ENCODE measurements at regions not wholly inside any gene's neighbourhood (a gene's known extent, or its start where the extent isn't known, plus 50 kb on each side); places are given as distances from the start of the nearest gene placed in this dataset.

DNA sequence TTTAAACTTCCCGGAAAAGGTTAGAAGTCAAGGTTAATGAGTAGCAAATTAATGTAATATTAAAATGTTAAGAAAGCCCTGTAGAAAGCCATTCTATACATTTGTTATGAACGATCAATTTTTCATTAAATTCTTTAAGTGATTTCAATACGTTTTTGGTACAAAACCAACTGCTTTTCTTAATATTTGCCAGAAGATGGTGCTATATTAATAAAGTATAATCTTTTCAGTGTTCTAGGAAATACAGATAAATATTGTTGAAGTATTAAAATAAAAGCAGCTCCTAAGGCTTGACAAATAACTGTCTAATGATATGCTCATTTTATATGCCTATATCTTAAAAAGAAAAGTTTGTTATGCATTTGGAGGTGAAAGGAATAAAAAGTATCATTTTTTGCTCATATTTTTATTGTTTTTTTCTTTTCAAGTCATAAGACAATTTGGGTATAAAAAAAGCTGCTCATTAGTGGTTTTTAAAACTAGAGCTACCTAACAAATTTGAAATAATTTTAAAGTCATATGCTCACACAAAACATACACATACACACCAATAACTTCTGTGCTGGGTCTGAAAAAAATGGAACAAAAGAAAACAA lies 130.3 kb upstream of the POT1 start:
- H3K9me3 ChIP-seq (ENCODE audit: low read depth), result no peaks in the 10 kb centered on the region
- H3K27me3 ChIP-seq, result no peaks in the 10 kb centered on the region
- H4K20me1 ChIP-seq (ENCODE audit: insufficient read depth, poor library complexity, severe bottlenecking), result no peaks in the 10 kb centered on the region
- no peak overlapping the region for H3K4me3 ChIP-seq
- H3K79me2 ChIP-seq, result no peaks in the 10 kb centered on the region
- H3K4me2 ChIP-seq, result no peak overlapping the region
- H3K4me1 ChIP-seq (ENCODE audit: insufficient read depth), result peaks cover 20% of the 10 kb centered on the region
- no peak overlapping the region for H3K27ac ChIP-seq
- H3K9me2 ChIP-seq (replicated peaks; ENCODE audit: insufficient read depth), result no peaks in the 10 kb centered on the region
- no peak overlapping the region for H2AFZ ChIP-seq
- no peak for DNase-seq (ENCODE audit: low spot score)
- H3K36me3 ChIP-seq (replicated peaks; ENCODE audit: insufficient read depth, low read depth), result no peaks in the 10 kb centered on the region
- TF ChIP-seq EZH2 (IDR thresholded peaks at IDR 0.05; ENCODE audit: borderline replicate concordance), result no peak
- TF ChIP-seq, protein P1, sequence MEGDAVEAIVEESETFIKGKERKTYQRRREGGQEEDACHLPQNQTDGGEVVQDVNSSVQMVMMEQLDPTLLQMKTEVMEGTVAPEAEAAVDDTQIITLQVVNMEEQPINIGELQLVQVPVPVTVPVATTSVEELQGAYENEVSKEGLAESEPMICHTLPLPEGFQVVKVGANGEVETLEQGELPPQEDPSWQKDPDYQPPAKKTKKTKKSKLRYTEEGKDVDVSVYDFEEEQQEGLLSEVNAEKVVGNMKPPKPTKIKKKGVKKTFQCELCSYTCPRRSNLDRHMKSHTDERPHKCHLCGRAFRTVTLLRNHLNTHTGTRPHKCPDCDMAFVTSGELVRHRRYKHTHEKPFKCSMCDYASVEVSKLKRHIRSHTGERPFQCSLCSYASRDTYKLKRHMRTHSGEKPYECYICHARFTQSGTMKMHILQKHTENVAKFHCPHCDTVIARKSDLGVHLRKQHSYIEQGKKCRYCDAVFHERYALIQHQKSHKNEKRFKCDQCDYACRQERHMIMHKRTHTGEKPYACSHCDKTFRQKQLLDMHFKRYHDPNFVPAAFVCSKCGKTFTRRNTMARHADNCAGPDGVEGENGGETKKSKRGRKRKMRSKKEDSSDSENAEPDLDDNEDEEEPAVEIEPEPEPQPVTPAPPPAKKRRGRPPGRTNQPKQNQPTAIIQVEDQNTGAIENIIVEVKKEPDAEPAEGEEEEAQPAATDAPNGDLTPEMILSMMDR (IDR thresholded peaks at IDR 0.05; ENCODE audit: poor library complexity), result peak; percentile 70
- 48% methylated on average over 3 of the region's 3 CpGs for WGBS (ENCODE audit: low lambda C conversion rate, missing lambda C conversion rate)

DNA sequence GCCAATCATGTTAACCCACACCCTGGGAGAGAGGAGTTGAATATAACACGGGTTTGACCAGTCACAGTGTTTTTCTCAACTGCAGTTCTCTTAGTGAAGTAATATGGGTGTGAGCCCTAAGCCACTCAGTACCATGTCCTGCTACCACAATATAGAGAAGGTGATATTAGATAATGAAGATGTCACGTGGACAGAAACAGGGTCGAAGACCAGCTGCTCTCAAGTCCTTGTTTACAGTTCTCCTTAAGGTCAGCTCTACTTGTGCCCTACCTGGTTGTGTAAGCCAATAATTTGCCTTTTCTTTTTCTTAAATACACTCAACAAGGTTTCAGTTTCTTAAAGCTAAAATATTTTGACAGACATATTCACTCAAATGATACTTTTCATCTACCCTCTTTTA lies 128.3 kb upstream of the POT1 start:
- peak; percentile 11 for DNase-seq (ENCODE audit: low spot score)
- WGBS (ENCODE audit: low lambda C conversion rate, missing lambda C conversion rate), result 51% methylated on average over 3 of the region's 3 CpGs

DNA sequence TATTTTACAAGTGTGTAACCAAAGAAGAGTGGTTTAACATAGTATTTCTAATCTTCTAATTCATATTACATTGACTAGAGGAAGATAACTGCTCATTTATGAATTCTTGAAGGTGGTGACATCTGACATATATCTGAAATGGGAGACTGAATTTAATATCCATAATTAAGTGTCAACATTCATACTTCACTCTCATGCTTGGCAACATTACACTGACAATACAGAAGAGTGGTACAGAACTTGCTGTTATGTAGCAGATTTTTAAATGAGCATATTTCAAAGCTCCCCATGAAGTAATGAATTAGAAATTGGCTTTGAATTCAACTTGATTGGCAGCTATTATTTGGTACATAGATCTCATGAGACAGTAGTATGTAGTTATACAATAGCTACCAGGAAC lies 125.8 kb upstream of the POT1 start:
- H3K79me2 ChIP-seq, result no peaks in the 10 kb centered on the region
- H3K9me2 ChIP-seq (replicated peaks; ENCODE audit: insufficient read depth), result no peaks in the 10 kb centered on the region
- no peaks in the 10 kb centered on the region for H3K9me3 ChIP-seq (ENCODE audit: low read depth)
- H3K27me3 ChIP-seq, result no peaks in the 10 kb centered on the region
- H3K4me2 ChIP-seq, result no peak overlapping the region
- H2AFZ ChIP-seq, result no peak overlapping the region
- no peaks in the 10 kb centered on the region for H4K20me1 ChIP-seq (ENCODE audit: insufficient read depth, poor library complexity, severe bottlenecking)
- H3K36me3 ChIP-seq (replicated peaks; ENCODE audit: insufficient read depth, low read depth), result no peaks in the 10 kb centered on the region
- H3K27ac ChIP-seq, result no peak overlapping the region
- DNase-seq (ENCODE audit: low spot score), result no peak
- peaks cover 3% of the 10 kb centered on the region for H3K4me1 ChIP-seq (ENCODE audit: insufficient read depth)
- H3K4me3 ChIP-seq, result no peak overlapping the region
- TF ChIP-seq, protein P1 (IDR thresholded peaks at IDR 0.05; ENCODE audit: poor library complexity), result no peak
- TF ChIP-seq EZH2phosphoT487 (IDR thresholded peaks at IDR 0.05; ENCODE audit: low read depth, severe bottlenecking, unreplicated experiment), result no peak
- no peak for TF ChIP-seq EZH2 (IDR thresholded peaks at IDR 0.05; ENCODE audit: borderline replicate concordance)

More for the DNA sequence above, 128.3 kb upstream of the POT1 start:
- H3K4me1 ChIP-seq (ENCODE audit: insufficient read depth), result peaks cover 20% of the 10 kb centered on the region
- H4K20me1 ChIP-seq (ENCODE audit: insufficient read depth, poor library complexity, severe bottlenecking), result no peaks in the 10 kb centered on the region
- H3K36me3 ChIP-seq (replicated peaks; ENCODE audit: insufficient read depth, low read depth), result no peaks in the 10 kb centered on the region
- H3K27me3 ChIP-seq, result no peaks in the 10 kb centered on the region
- no peaks in the 10 kb centered on the region for H3K9me3 ChIP-seq (ENCODE audit: low read depth)
- H2AFZ ChIP-seq, result no peak overlapping the region
- no peaks in the 10 kb centered on the region for H3K9me2 ChIP-seq (replicated peaks; ENCODE audit: insufficient read depth)
- TF ChIP-seq EZH2phosphoT487 (IDR thresholded peaks at IDR 0.05; ENCODE audit: low read depth, severe bottlenecking, unreplicated experiment) (no peak), EZH2 (IDR thresholded peaks at IDR 0.05; ENCODE audit: borderline replicate concordance) (no peak)
- TF ChIP-seq, protein P1 (IDR thresholded peaks at IDR 0.05; ENCODE audit: poor library complexity), result no peak
- H3K4me2 ChIP-seq, result peak overlapping the region; percentile 22
- H3K27ac ChIP-seq, result no peak overlapping the region
- H3K4me3 ChIP-seq, result no peak overlapping the region
- no peaks in the 10 kb centered on the region for H3K79me2 ChIP-seq

DNA sequence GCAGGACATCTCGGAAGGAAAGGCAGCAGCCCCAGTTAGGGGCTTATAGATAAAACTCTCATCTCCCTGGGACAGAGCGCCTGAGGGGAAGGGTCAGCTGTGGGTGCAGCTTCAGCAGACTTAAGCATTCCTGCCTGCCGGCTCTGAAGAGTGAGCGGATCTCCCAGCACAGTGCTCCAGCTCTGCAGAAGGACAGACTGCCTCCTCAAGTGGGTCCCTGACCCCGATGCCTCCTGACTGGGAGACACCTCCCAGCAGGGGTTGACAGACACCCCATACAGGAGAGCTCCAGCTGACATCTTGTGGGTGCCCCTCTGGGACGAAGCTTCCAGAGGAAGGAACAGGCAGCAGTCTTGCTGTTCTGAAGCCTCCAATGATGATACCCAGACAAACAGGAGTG lies 117.1 kb upstream of the POT1 start:
- H3K27ac ChIP-seq, result no peak overlapping the region
- no peaks in the 10 kb centered on the region for H3K9me2 ChIP-seq (replicated peaks; ENCODE audit: insufficient read depth)
- H3K4me3 ChIP-seq, result no peak overlapping the region
- H3K27me3 ChIP-seq, result no peaks in the 10 kb centered on the region
- TF ChIP-seq EZH2phosphoT487 (IDR thresholded peaks at IDR 0.05; ENCODE audit: low read depth, severe bottlenecking, unreplicated experiment) (no peak), EZH2 (IDR thresholded peaks at IDR 0.05; ENCODE audit: borderline replicate concordance) (no peak)
- TF ChIP-seq, protein P1 (IDR thresholded peaks at IDR 0.05; ENCODE audit: poor library complexity), result no peak
- no peak overlapping the region for H2AFZ ChIP-seq
- H3K4me2 ChIP-seq, result no peak overlapping the region
- H4K20me1 ChIP-seq (ENCODE audit: insufficient read depth, poor library complexity, severe bottlenecking), result no peaks in the 10 kb centered on the region
- no peaks in the 10 kb centered on the region for H3K9me3 ChIP-seq (ENCODE audit: low read depth)
- no peaks in the 10 kb centered on the region for H3K36me3 ChIP-seq (replicated peaks; ENCODE audit: insufficient read depth, low read depth)
- H3K4me1 ChIP-seq (ENCODE audit: insufficient read depth), result no peaks in the 10 kb centered on the region
- 93% methylated on average over 6 of the region's 6 CpGs for WGBS (ENCODE audit: low lambda C conversion rate, missing lambda C conversion rate)
- no peak for DNase-seq (ENCODE audit: low spot score)
- H3K79me2 ChIP-seq, result no peaks in the 10 kb centered on the region

Measured in hepatocyte (in vitro differentiated cells).